ENCODE measurements at regions not wholly inside any gene's neighbourhood (a gene's known extent, or its start where the extent isn't known, plus 50 kb on each side); places are given as distances from the start of the nearest gene placed in this dataset.

- DNase-seq (ENCODE audit: insufficient read length) = no peak
- no peak for TF ChIP-seq POLR2AphosphoS5 (IDR thresholded peaks at IDR 0.05; ENCODE audit: low read depth, low read length)
- TF ChIP-seq TAF1 (IDR thresholded peaks at IDR 0.05; ENCODE audit: borderline replicate concordance, low read depth, low read length) = no peak
- TF ChIP-seq POLR2A (IDR thresholded peaks at IDR 0.05; ENCODE audit: low read depth, low read length) = no peak
- no peak for FAIRE-seq
These were observed 177.9 kb downstream of the COX7C start for GRCh38 chr5:86795659-86796058.

- DNase-seq (ENCODE audit: insufficient read length) = no peak
- no peak for TF ChIP-seq POLR2A (IDR thresholded peaks at IDR 0.05; ENCODE audit: low read depth, low read length)
- no peak for TF ChIP-seq TAF1 (IDR thresholded peaks at IDR 0.05; ENCODE audit: borderline replicate concordance, low read depth, low read length)
- TF ChIP-seq POLR2AphosphoS5 (IDR thresholded peaks at IDR 0.05; ENCODE audit: low read depth, low read length) = no peak
- no peak for FAIRE-seq
These were observed 179.9 kb downstream of the COX7C start for GRCh38 chr5:86797677-86798076.

- no peak for TF ChIP-seq TAF1 (IDR thresholded peaks at IDR 0.05; ENCODE audit: borderline replicate concordance, low read depth, low read length)
- DNase-seq (ENCODE audit: insufficient read length) = no peak
- no peak for FAIRE-seq
These were observed 188.5 kb downstream of the COX7C start for GRCh38 chr5:86806206-86806605.

- DNase-seq (ENCODE audit: insufficient read length) (no peak), FAIRE-seq (no peak)
- TF ChIP-seq TAF1 (IDR thresholded peaks at IDR 0.05; ENCODE audit: borderline replicate concordance, low read depth, low read length) = no peak
- no peak for TF ChIP-seq POLR2A (IDR thresholded peaks at IDR 0.05; ENCODE audit: low read depth, low read length)
- TF ChIP-seq POLR2AphosphoS5 (IDR thresholded peaks at IDR 0.05; ENCODE audit: low read depth, low read length) = no peak
These were observed 189.6 kb downstream of the COX7C start for GRCh38 chr5:86807046-86808031.

GRCh38 chr5:86814315-86814714, 196.6 kb downstream of the COX7C start:
- DNase-seq (ENCODE audit: insufficient read length) (no peak), FAIRE-seq (no peak)
- TF ChIP-seq POLR2AphosphoS5 (IDR thresholded peaks at IDR 0.05; ENCODE audit: low read depth, low read length) = no peak
- TF ChIP-seq POLR2A (IDR thresholded peaks at IDR 0.05; ENCODE audit: low read depth, low read length) = no peak
- TF ChIP-seq TAF1 (IDR thresholded peaks at IDR 0.05; ENCODE audit: borderline replicate concordance, low read depth, low read length) = no peak

GRCh38 chr5:86814907-86815306, 197.2 kb downstream of the COX7C start:
- FAIRE-seq = no peak

GRCh38 chr5:86824637-86825036, 206.9 kb downstream of the COX7C start:
- FAIRE-seq (no peak), DNase-seq (ENCODE audit: insufficient read length) (no peak)

More at GRCh38 chr5:86814907-86815306, 197.2 kb downstream of the COX7C start:
- no peak for DNase-seq (ENCODE audit: insufficient read length)
- TF ChIP-seq POLR2A (IDR thresholded peaks at IDR 0.05; ENCODE audit: low read depth, low read length) (no peak), POLR2AphosphoS5 (IDR thresholded peaks at IDR 0.05; ENCODE audit: low read depth, low read length) (no peak), TAF1 (IDR thresholded peaks at IDR 0.05; ENCODE audit: borderline replicate concordance, low read depth, low read length) (no peak)

GRCh38 chr5:86831128-86831527, 213.4 kb downstream of the COX7C start:
- TF ChIP-seq TAF1 (IDR thresholded peaks at IDR 0.05; ENCODE audit: borderline replicate concordance, low read depth, low read length) = no peak
- no peak for TF ChIP-seq POLR2A (IDR thresholded peaks at IDR 0.05; ENCODE audit: low read depth, low read length)
- no peak for TF ChIP-seq POLR2AphosphoS5 (IDR thresholded peaks at IDR 0.05; ENCODE audit: low read depth, low read length)
- no peak for FAIRE-seq
- DNase-seq (ENCODE audit: insufficient read length) = no peak

More at GRCh38 chr5:86824637-86825036, 206.9 kb downstream of the COX7C start:
- TF ChIP-seq POLR2AphosphoS5 (IDR thresholded peaks at IDR 0.05; ENCODE audit: low read depth, low read length) = no peak
- no peak for TF ChIP-seq POLR2A (IDR thresholded peaks at IDR 0.05; ENCODE audit: low read depth, low read length)
- no peak for TF ChIP-seq TAF1 (IDR thresholded peaks at IDR 0.05; ENCODE audit: borderline replicate concordance, low read depth, low read length)

GRCh38 chr5:86833868-86834267, 216.1 kb downstream of the COX7C start:
- TF ChIP-seq POLR2A (IDR thresholded peaks at IDR 0.05; ENCODE audit: low read depth, low read length) (no peak), POLR2AphosphoS5 (IDR thresholded peaks at IDR 0.05; ENCODE audit: low read depth, low read length) (no peak), TAF1 (IDR thresholded peaks at IDR 0.05; ENCODE audit: borderline replicate concordance, low read depth, low read length) (no peak)
- DNase-seq (ENCODE audit: insufficient read length) (no peak), FAIRE-seq (no peak)

- DNase-seq (ENCODE audit: insufficient read length) (no peak), FAIRE-seq (no peak)
- TF ChIP-seq TAF1 (IDR thresholded peaks at IDR 0.05; ENCODE audit: borderline replicate concordance, low read depth, low read length) (no peak), POLR2AphosphoS5 (IDR thresholded peaks at IDR 0.05; ENCODE audit: low read depth, low read length) (no peak), POLR2A (IDR thresholded peaks at IDR 0.05; ENCODE audit: low read depth, low read length) (no peak)
These were observed 219.9 kb downstream of the COX7C start for GRCh38 chr5:86837610-86838009.

GRCh38 chr5:86838083-86838482, 220.3 kb downstream of the COX7C start:
- no peak for FAIRE-seq
- no peak for TF ChIP-seq POLR2AphosphoS5 (IDR thresholded peaks at IDR 0.05; ENCODE audit: low read depth, low read length)
- no peak for TF ChIP-seq TAF1 (IDR thresholded peaks at IDR 0.05; ENCODE audit: borderline replicate concordance, low read depth, low read length)
- TF ChIP-seq POLR2A (IDR thresholded peaks at IDR 0.05; ENCODE audit: low read depth, low read length) = no peak
- DNase-seq (ENCODE audit: insufficient read length) = no peak
